H9 (cell line): ENCODE measurements at regions not wholly inside any gene's neighbourhood (a gene's known extent, or its start where the extent isn't known, plus 50 kb on each side); places are given as distances from the start of the nearest gene placed in this dataset.

Experiments used
- DNase-seq: peaks from one replicate; pipeline ENCODE4 v3.0.0-alpha.2; 2017
- H2AFZ ChIP-seq: one replicate; pipeline ENCODE4 v1.6.1; 2013; ENCODE audit warnings: mild to moderate bottlenecking, low read length, control low read depth, moderate library complexity
- H2AK5ac ChIP-seq: 2 replicates; pipeline ENCODE4 v1.6.1; 2013; ENCODE audit warnings: low read length, control low read depth, mixed read lengths; ENCODE audit not compliant: insufficient read length
- H2BK120ac ChIP-seq: one replicate; pipeline ENCODE4 v1.6.1; 2013; ENCODE audit warnings: low read depth, mild to moderate bottlenecking, low read length, control low read depth, inconsistent platforms; ENCODE audit not compliant: poor library complexity, severe bottlenecking
- H2BK12ac ChIP-seq: 2 replicates; pipeline ENCODE4 v1.6.1; 2013; ENCODE audit warnings: low read length, control low read depth, mixed read lengths, low read depth; ENCODE audit not compliant: insufficient read length
- H2BK15ac ChIP-seq: 2 replicates; pipeline ENCODE4 v1.6.1; 2013; ENCODE audit warnings: low read depth, low read length, control low read depth
- H2BK20ac ChIP-seq: one replicate; pipeline ENCODE4 v1.6.1; 2013; ENCODE audit warnings: low read depth, mild to moderate bottlenecking, low read length, control low read depth, inconsistent platforms; ENCODE audit not compliant: poor library complexity, severe bottlenecking
- H2BK5ac ChIP-seq: 2 replicates; pipeline ENCODE4 v1.6.1; 2013; ENCODE audit warnings: low read length, control low read depth, mixed read lengths; ENCODE audit not compliant: insufficient read length
- H3K14ac ChIP-seq: 2 replicates; pipeline ENCODE4 v1.6.1; 2013; ENCODE audit warnings: low read length, control low read depth; ENCODE audit not compliant: insufficient read depth
- H3K18ac ChIP-seq: 2 replicates; pipeline ENCODE4 v1.6.1; 2013; ENCODE audit warnings: low read depth, mild to moderate bottlenecking, mixed read lengths, low read length, control low read depth; ENCODE audit not compliant: insufficient read length
- H3K23ac ChIP-seq: 2 replicates; pipeline ENCODE4 v1.6.1; 2013; ENCODE audit warnings: low read length, control low read depth, mixed read lengths, low read depth; ENCODE audit not compliant: insufficient read length
- H3K23me2 ChIP-seq: 2 replicates; pipeline ENCODE4 v1.6.1; 2013; ENCODE audit warnings: low read depth, mild to moderate bottlenecking, mixed read lengths, low read length, control low read depth; ENCODE audit not compliant: insufficient read length, poor library complexity, severe bottlenecking
- H3K27ac ChIP-seq: 2 replicates; pipeline ENCODE4 v1.5.1; 2013; ENCODE audit warnings: low read length, control low read depth, mixed read lengths, low read depth; ENCODE audit not compliant: insufficient read length
- H3K27me3 ChIP-seq: 2 replicates; pipeline ENCODE4 v1.6.1; 2013; ENCODE audit warnings: low read length, control low read depth, inconsistent platforms; ENCODE audit not compliant: insufficient read depth
- H3K4ac ChIP-seq: 2 replicates; pipeline ENCODE4 v1.6.1; 2013; ENCODE audit warnings: low read depth, mild to moderate bottlenecking, control low read depth, inconsistent platforms, low read length, moderate library complexity
- H3K4me1 ChIP-seq: 2 replicates; pipeline ENCODE4 v1.6.1; 2013; ENCODE audit warnings: low read length, control low read depth, inconsistent platforms; ENCODE audit not compliant: insufficient read depth
- H3K4me2 ChIP-seq: 2 replicates; pipeline ENCODE4 v1.6.1; 2013; ENCODE audit warnings: low read length, control low read depth, mixed read lengths; ENCODE audit not compliant: insufficient read length, insufficient read depth
- H3K56ac ChIP-seq: 2 replicates; pipeline ENCODE4 v1.6.1; 2013; ENCODE audit warnings: low read depth, mild to moderate bottlenecking, mixed read lengths, low read length, control low read depth; ENCODE audit not compliant: insufficient read length
- H3K79me1 ChIP-seq: 2 replicates; pipeline ENCODE4 v1.6.1; 2013; ENCODE audit warnings: low read depth, mild to moderate bottlenecking, moderate library complexity, low read length, control low read depth, inconsistent platforms; ENCODE audit not compliant: insufficient read depth, poor library complexity, severe bottlenecking
- H3K79me2 ChIP-seq: 2 replicates; pipeline ENCODE4 v1.6.1; 2013; ENCODE audit warnings: low read length, control low read depth, inconsistent platforms; ENCODE audit not compliant: insufficient read depth
- H3K9ac ChIP-seq: 2 replicates; pipeline ENCODE4 v1.6.1; 2013; ENCODE audit warnings: low read length, control low read depth, mixed read lengths; ENCODE audit not compliant: insufficient read length; ENCODE audit errors: extremely low read depth
- H3K9me3 ChIP-seq: one replicate; pipeline ENCODE4 v1.6.1; 2013; ENCODE audit warnings: low read depth, low read length, inconsistent platforms; ENCODE audit not compliant: control insufficient read depth
- H3T11ph ChIP-seq: one replicate; pipeline ENCODE4 v1.6.1; 2013; ENCODE audit warnings: mild to moderate bottlenecking, low read length, control low read depth, inconsistent platforms
- H4K20me1 ChIP-seq: one replicate; pipeline ENCODE4 v1.6.1; 2013; ENCODE audit not compliant: control insufficient read depth, insufficient read length, insufficient read depth
- H4K5ac ChIP-seq: 2 replicates; pipeline ENCODE4 v1.6.1; 2013; ENCODE audit warnings: low read depth, mild to moderate bottlenecking, mixed read lengths, low read length, control low read depth; ENCODE audit not compliant: insufficient read length
- H4K8ac ChIP-seq: replicated peaks from 2 replicates; pipeline ENCODE4 v1.6.1; 2013; ENCODE audit warnings: low read length, control low read depth, mixed read lengths, low read depth; ENCODE audit not compliant: insufficient read length
- H4K91ac ChIP-seq: 2 replicates; pipeline ENCODE4 v1.6.1; 2013; ENCODE audit warnings: low read depth, mild to moderate bottlenecking, moderate library complexity, mixed read lengths, low read length, control low read depth; ENCODE audit not compliant: insufficient read length
- H3K27ac Mint-ChIP-seq, 3 experiments: 2 replicates in 2 of 3; 3 replicates in 1 of 3; pipeline ENCODE4 v1.8.0; 2020 to 2021; ENCODE audit warnings: mixed read lengths in 3 of 3, mild to moderate bottlenecking in 1 of 3, moderate library complexity in 1 of 3
- H3K27me3 Mint-ChIP-seq: 2 replicates; pipeline ENCODE4 v1.8.0; 2021; ENCODE audit warnings: low read depth, mild to moderate bottlenecking, moderate library complexity, mixed read lengths
- H3K36me3 Mint-ChIP-seq, 3 experiments: 2 replicates in 2 of 3; 3 replicates in 1 of 3; pipeline ENCODE4 v1.8.0; 2020 to 2021; ENCODE audit warnings: low read depth in 3 of 3, mixed read lengths in 3 of 3; ENCODE audit not compliant: insufficient read depth in 1 of 3
- H3K4me1 Mint-ChIP-seq, 2 experiments: 2 replicates each; pipeline ENCODE4 v1.8.0; 2020; ENCODE audit warnings: mixed read lengths in 2 of 2
- H3K4me3 Mint-ChIP-seq, 2 experiments: 2 replicates in 1 of 2; 3 replicates in 1 of 2; pipeline ENCODE4 v1.8.0; 2020 to 2021; ENCODE audit warnings: mild to moderate bottlenecking in 2 of 2, mixed read lengths in 2 of 2, moderate library complexity in 1 of 2
- H3K9me3 Mint-ChIP-seq, 2 experiments: 2 replicates in 1 of 2; 3 replicates in 1 of 2; pipeline ENCODE4 v1.8.0; 2020; ENCODE audit warnings: mild to moderate bottlenecking in 2 of 2, mixed read lengths in 2 of 2, moderate library complexity in 1 of 2
- CTCF ChIP-seq: fragments of 200-600 bp; sonication (generic); conservative IDR thresholded peaks from 3 replicates; pipeline ENCODE4 v1.8.0; 2021; ENCODE audit warnings: antibody characterized with exemption, mild to moderate bottlenecking
- WGBS: extraction: QIAGEN DNeasy Blood & Tissue Kit; methylation state at CpG from one replicate; pipeline ENCODE4 v1.1.7; 2013; ENCODE audit warnings: missing lambda C conversion rate, low lambda C conversion rate, mixed read lengths; ENCODE audit not compliant: insufficient read length; ENCODE audit errors: extremely low coverage; 5-methylcytosine and 5-hydroxymethylcytosine counted together

- no peak overlapping the region for H2BK120ac ChIP-seq
- DNase-seq: no peak
- no peaks in the 10 kb centered on the region for H3K9me3 ChIP-seq
- no peak overlapping the region for H2BK12ac ChIP-seq
- Mint-ChIP-seq H3K27me3 (no peaks in the 10 kb centered on the region), H3K4me1 (no peaks in the 10 kb centered on the region), H3K4me3 (no peak overlapping the region), H3K36me3 (no peaks in the 10 kb centered on the region), H3K9me3 (no peaks in the 10 kb centered on the region), H3K27ac (no peak overlapping the region)
- H3K4me2 ChIP-seq: no peak overlapping the region
- H2AK5ac ChIP-seq: no peak overlapping the region
- no peak overlapping the region for H3K56ac ChIP-seq
- no peak overlapping the region for H3K23ac ChIP-seq
- no CpG with 5 or more reads among the region's 3 CpGs for WGBS
- TF ChIP-seq CTCF: no peak
- no peak overlapping the region for H3K9ac ChIP-seq
- H4K91ac ChIP-seq: no peak overlapping the region
- H2BK15ac ChIP-seq: no peak overlapping the region
- no peak overlapping the region for H4K8ac ChIP-seq
- no peak overlapping the region for H3K14ac ChIP-seq
- H4K5ac ChIP-seq: no peak overlapping the region
- H3K79me2 ChIP-seq: no peaks in the 10 kb centered on the region
- no peak overlapping the region for H2AFZ ChIP-seq
- H3K79me1 ChIP-seq: no peaks in the 10 kb centered on the region
- no peak overlapping the region for H3K27ac ChIP-seq
- no peaks in the 10 kb centered on the region for H3K4me1 ChIP-seq
- H3T11ph ChIP-seq: no peak overlapping the region
- H3K4ac ChIP-seq: no peak overlapping the region
- no peak overlapping the region for H3K18ac ChIP-seq
- no peaks in the 10 kb centered on the region for H3K23me2 ChIP-seq
- no peak overlapping the region for H2BK20ac ChIP-seq
- no peak overlapping the region for H2BK5ac ChIP-seq
- H3K27me3 ChIP-seq: no peaks in the 10 kb centered on the region
- H4K20me1 ChIP-seq: no peaks in the 10 kb centered on the region
Measured at GRCh38 chr4:156144961-156145360, 191.3 kb upstream of the CTSO start.
